Spleen (tissue), 7 donors: ENCODE measurements at regions not wholly inside any gene's neighbourhood (a gene's known extent, or its start where the extent isn't known, plus 50 kb on each side); places are given as distances from the start of the nearest gene placed in this dataset.

Experiments used
- POLR2A ChIP-seq, 3 donors: fragments of 450-650 bp; IDR thresholded peaks; one replicate each; pipeline ENCODE4 v1.5.1; 2017; ENCODE audit warnings: antibody characterized with exemption in 3 of 3, mild to moderate bottlenecking in 1 of 3
- TF ChIP-seq, protein P1 (sequence below), 11 experiments: fragments of 200-600 bp in 7 of 11; fragments of 450-650 bp in 4 of 11; sonication (generic) in 4 of 11; IDR thresholded peaks in 8 of 11; conservative IDR thresholded peaks in 3 of 11; 1 replicate in 7 of 11; 2 replicates in 4 of 11; pipeline versions ENCODE4 v1.4.0 to v1.8.0; 2016 to 2021; ENCODE audit warnings: antibody characterized with exemption in 11 of 11, inconsistent platforms in 4 of 11, mild to moderate bottlenecking in 1 of 11
- donor health status: DM: no; HTN: no; CAD: no; lungs with moderate emphysema.
- donor health status: DM: no; HTN: no; CAD: no.
- donor health status: DM: no; HTN: no; CAD: no.

DNA sequence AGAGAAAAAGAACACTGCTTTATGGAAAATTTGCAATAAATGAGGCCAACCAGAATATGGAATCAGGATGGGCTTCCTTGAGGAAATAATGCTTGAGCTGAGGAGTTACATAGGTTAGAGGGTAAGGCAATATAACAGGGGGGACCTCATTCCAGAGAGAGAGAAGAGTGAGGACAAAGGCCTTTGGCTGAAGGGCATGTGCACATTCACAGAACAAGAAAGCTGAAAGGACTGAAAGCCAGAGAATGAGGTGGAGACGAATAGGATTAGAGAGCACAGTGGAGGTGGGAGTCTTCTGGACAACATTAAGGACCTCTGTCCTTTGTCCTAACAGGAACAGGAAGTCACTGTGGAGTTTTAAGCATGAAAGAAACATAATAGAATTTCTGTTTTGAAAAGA, 60.7 kb upstream of the MROH9 start:
- TF ChIP-seq, protein P1, sequence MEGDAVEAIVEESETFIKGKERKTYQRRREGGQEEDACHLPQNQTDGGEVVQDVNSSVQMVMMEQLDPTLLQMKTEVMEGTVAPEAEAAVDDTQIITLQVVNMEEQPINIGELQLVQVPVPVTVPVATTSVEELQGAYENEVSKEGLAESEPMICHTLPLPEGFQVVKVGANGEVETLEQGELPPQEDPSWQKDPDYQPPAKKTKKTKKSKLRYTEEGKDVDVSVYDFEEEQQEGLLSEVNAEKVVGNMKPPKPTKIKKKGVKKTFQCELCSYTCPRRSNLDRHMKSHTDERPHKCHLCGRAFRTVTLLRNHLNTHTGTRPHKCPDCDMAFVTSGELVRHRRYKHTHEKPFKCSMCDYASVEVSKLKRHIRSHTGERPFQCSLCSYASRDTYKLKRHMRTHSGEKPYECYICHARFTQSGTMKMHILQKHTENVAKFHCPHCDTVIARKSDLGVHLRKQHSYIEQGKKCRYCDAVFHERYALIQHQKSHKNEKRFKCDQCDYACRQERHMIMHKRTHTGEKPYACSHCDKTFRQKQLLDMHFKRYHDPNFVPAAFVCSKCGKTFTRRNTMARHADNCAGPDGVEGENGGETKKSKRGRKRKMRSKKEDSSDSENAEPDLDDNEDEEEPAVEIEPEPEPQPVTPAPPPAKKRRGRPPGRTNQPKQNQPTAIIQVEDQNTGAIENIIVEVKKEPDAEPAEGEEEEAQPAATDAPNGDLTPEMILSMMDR (IDR thresholded peaks at IDR 0.05 in 8 of 11, conservative IDR thresholded peaks at IDR 0.05 in 3 of 11) = no peak
- TF ChIP-seq POLR2A (IDR thresholded peaks at IDR 0.05) = no peak
